CD4-positive, alpha-beta T cell (primary cell): ENCODE measurements at regions not wholly inside any gene's neighbourhood (a gene's known extent, or its start where the extent isn't known, plus 50 kb on each side); places are given as distances from the start of the nearest gene placed in this dataset.

Experiments used
- ATAC-seq: fragments of 200-7000 bp; cut with Tn5 transposase; one replicate; pipeline ENCODE4 v1.10.0; 2022; ENCODE audit warnings: mild to moderate bottlenecking; ENCODE audit not compliant: poor library complexity
- CTCF ChIA-PET: fragments of 350-600 bp; sonication (Branson Sonifier 250); formaldehyde crosslinking; loops from one replicate; lab custom pipeline; 2021; ENCODE audit warnings: antibody characterized with exemption, inconsistent platforms; lab: Charles Lee
- POLR2A ChIA-PET: fragments of 350-600 bp; sonication (Branson Sonifier 250); formaldehyde crosslinking; loops from one replicate; lab custom pipeline; 2021; ENCODE audit warnings: antibody characterized with exemption, inconsistent platforms; lab: Charles Lee
- DNase-seq, 14 experiments: peaks; one replicate each; pipeline ENCODE4 v3.0.0-alpha.2; 2013 to 2020; ENCODE audit warnings: mixed read lengths in 2 of 14
- H3K27ac ChIP-seq, 2 donors: one replicate each; pipeline versions ENCODE4 v1.5.1 to v1.7.0; 2013; ENCODE audit warnings: low read length in 2 of 2, low read depth in 1 of 2, mild to moderate bottlenecking in 1 of 2
- H3K27me3 ChIP-seq, 2 experiments: 1 replicate in 1 of 2; 2 replicates in 1 of 2; pipeline versions ENCODE4 v1.6.1 to v1.7.0; 2013; ENCODE audit warnings: low read length in 2 of 2, control low read depth in 1 of 2, mild to moderate bottlenecking in 1 of 2, moderate library complexity in 1 of 2; ENCODE audit not compliant: insufficient read depth in 2 of 2, control insufficient read depth in 1 of 2
- H3K36me3 ChIP-seq: one replicate; pipeline ENCODE4 v1.6.1; 2013; ENCODE audit warnings: low read length, control low read depth; ENCODE audit not compliant: insufficient read depth
- H3K4me1 ChIP-seq: one replicate; pipeline ENCODE4 v1.6.1; 2013; ENCODE audit warnings: low read length, control low read depth; ENCODE audit not compliant: insufficient read depth
- H3K4me3 ChIP-seq: one replicate; pipeline ENCODE4 v1.5.1; 2013; ENCODE audit warnings: mild to moderate bottlenecking, low read length, moderate library complexity
- H3K9me3 ChIP-seq, 2 experiments: 1 replicate in 1 of 2; 2 replicates in 1 of 2; pipeline versions ENCODE4 v1.6.1 to v1.7.0; 2013; ENCODE audit warnings: low read length in 2 of 2, mild to moderate bottlenecking in 2 of 2, control low read depth in 1 of 2, moderate library complexity in 1 of 2; ENCODE audit not compliant: control insufficient read depth in 1 of 2, insufficient read depth in 1 of 2
- H3K27ac Mint-ChIP-seq: one replicate; pipeline ENCODE4 v1.8.0; 2020; ENCODE audit warnings: mixed read lengths
- H3K27me3 Mint-ChIP-seq: one replicate; pipeline ENCODE4 v1.8.0; 2021; ENCODE audit warnings: mixed read lengths
- H3K36me3 Mint-ChIP-seq: one replicate; pipeline ENCODE4 v1.8.0; 2021; ENCODE audit warnings: low read depth, mixed read lengths
- H3K4me1 Mint-ChIP-seq: one replicate; pipeline ENCODE4 v1.8.0; 2021; ENCODE audit warnings: low read depth, mixed read lengths
- H3K4me3 Mint-ChIP-seq: one replicate; pipeline ENCODE4 v1.8.0; 2020; ENCODE audit warnings: mild to moderate bottlenecking, mixed read lengths
- H3K9me3 Mint-ChIP-seq: one replicate; pipeline ENCODE4 v1.8.0; 2020; ENCODE audit warnings: mixed read lengths
- CTCF ChIP-seq: fragments of 200-600 bp; IDR thresholded peaks from one replicate; pipeline ENCODE4 v1.8.0; 2022; ENCODE audit warnings: antibody characterized with exemption, mild to moderate bottlenecking
- intact Hi-C, 2 experiments: fragments of 100-400 bp; cut with DNase I in 1 of 2; cut with micrococcal nuclease in 1 of 2; formaldehyde crosslinking; loops; one replicate each; pipeline versions ENCODE4 v1.15.1 to v1.9.0; 2023 to 2025; cut with DNase I, micrococcal nuclease

- peaks cover 19% of the 10 kb centered on the region for H3K27me3 Mint-ChIP-seq
- Histone ChIP-seq H3K27ac (no peak overlapping the region), H3K4me3 (no peak overlapping the region), H3K4me1 (no peaks in the 10 kb centered on the region), H3K36me3 (no peaks in the 10 kb centered on the region), H3K9me3 (peaks cover 0 to 5% of the 10 kb centered on the region in 2 experiments), H3K27me3 (peaks cover 0 to 6% of the 10 kb centered on the region in 2 experiments)
- no peak overlapping the region for H3K27ac Mint-ChIP-seq
- no peaks in the 10 kb centered on the region for H3K9me3 Mint-ChIP-seq
- no peaks in the 10 kb centered on the region for H3K4me1 Mint-ChIP-seq
- POLR2A ChIA-PET, result interaction anchor here (0.7 kb wide), 1 partner anchor 1750 kb away, joined by 3 read pairs; no protein-coding TSS in a partner anchor
- H3K36me3 Mint-ChIP-seq, result no peaks in the 10 kb centered on the region
- CTCF ChIA-PET, result no interaction called here
- ATAC-seq (no peak), DNase-seq (no peak)
- TF ChIP-seq CTCF, result no peak
- no peak overlapping the region for H3K4me3 Mint-ChIP-seq
- intact Hi-C loops, result no loop called here
These were observed 254.0 kb downstream of the DMAC1 start for GRCh38 chr9:7545371-7546165.

- ChIA-PET POLR2A (no interaction called here), CTCF (no interaction called here)
- H3K27ac Mint-ChIP-seq, result no peak overlapping the region
- Histone ChIP-seq H3K4me1 (no peaks in the 10 kb centered on the region), H3K4me3 (no peak overlapping the region), H3K27ac (no peak overlapping the region), H3K27me3 (no peaks in the 10 kb centered on the region), H3K36me3 (no peaks in the 10 kb centered on the region), H3K9me3 (no peaks in the 10 kb centered on the region)
- H3K9me3 Mint-ChIP-seq, result no peaks in the 10 kb centered on the region
- ATAC-seq (no peak), DNase-seq (no peak)
- intact Hi-C loops, result no loop called here
- H3K27me3 Mint-ChIP-seq, result peaks cover 5% of the 10 kb centered on the region
- H3K36me3 Mint-ChIP-seq, result no peaks in the 10 kb centered on the region
- H3K4me1 Mint-ChIP-seq, result no peaks in the 10 kb centered on the region
- H3K4me3 Mint-ChIP-seq, result no peak overlapping the region
- no peak for TF ChIP-seq CTCF
These were observed 256.9 kb downstream of the DMAC1 start for GRCh38 chr9:7542693-7543092.

- intact Hi-C loops, result no loop called here
- no peaks in the 10 kb centered on the region for H3K36me3 Mint-ChIP-seq
These were observed 257.5 kb downstream of the DMAC1 start for GRCh38 chr9:7542126-7542525.

More at GRCh38 chr9:7542126-7542525, 257.5 kb downstream of the DMAC1 start:
- no peak overlapping the region for H3K27ac Mint-ChIP-seq
- no peak overlapping the region for H3K27ac ChIP-seq
- no peak overlapping the region for H3K4me3 ChIP-seq
- CTCF ChIA-PET, result no interaction called here
- H3K9me3 Mint-ChIP-seq, result no peaks in the 10 kb centered on the region
- no peak for ATAC-seq
- no peak for DNase-seq
- H3K36me3 ChIP-seq, result no peaks in the 10 kb centered on the region
- no peak for TF ChIP-seq CTCF
- POLR2A ChIA-PET, result no interaction called here
- H3K4me1 ChIP-seq, result no peaks in the 10 kb centered on the region
- peaks cover 5% of the 10 kb centered on the region for H3K27me3 Mint-ChIP-seq
- no peak overlapping the region for H3K4me3 Mint-ChIP-seq
- H3K9me3 ChIP-seq, result no peaks in the 10 kb centered on the region
- no peaks in the 10 kb centered on the region for H3K27me3 ChIP-seq
- H3K4me1 Mint-ChIP-seq, result no peaks in the 10 kb centered on the region
